GM18502 (cell line): ENCODE measurements at regions not wholly inside any gene's neighbourhood (a gene's known extent, or its start where the extent isn't known, plus 50 kb on each side); places are given as distances from the start of the nearest gene placed in this dataset.
"Not testable (repeated sequence)": the region's sequence is repeated elsewhere in the genome, so short reads cannot be mapped to it uniquely, and the experiment has no call there.

Source experiments
- ATAC-seq: cut with Tn5 transposase; IDR thresholded peaks from one replicate; pipeline ENCODE4 v1.9.1; 2021; ENCODE audit warnings: mild to moderate bottlenecking; ENCODE audit not compliant: unreplicated experiment, poor library complexity

DNA sequence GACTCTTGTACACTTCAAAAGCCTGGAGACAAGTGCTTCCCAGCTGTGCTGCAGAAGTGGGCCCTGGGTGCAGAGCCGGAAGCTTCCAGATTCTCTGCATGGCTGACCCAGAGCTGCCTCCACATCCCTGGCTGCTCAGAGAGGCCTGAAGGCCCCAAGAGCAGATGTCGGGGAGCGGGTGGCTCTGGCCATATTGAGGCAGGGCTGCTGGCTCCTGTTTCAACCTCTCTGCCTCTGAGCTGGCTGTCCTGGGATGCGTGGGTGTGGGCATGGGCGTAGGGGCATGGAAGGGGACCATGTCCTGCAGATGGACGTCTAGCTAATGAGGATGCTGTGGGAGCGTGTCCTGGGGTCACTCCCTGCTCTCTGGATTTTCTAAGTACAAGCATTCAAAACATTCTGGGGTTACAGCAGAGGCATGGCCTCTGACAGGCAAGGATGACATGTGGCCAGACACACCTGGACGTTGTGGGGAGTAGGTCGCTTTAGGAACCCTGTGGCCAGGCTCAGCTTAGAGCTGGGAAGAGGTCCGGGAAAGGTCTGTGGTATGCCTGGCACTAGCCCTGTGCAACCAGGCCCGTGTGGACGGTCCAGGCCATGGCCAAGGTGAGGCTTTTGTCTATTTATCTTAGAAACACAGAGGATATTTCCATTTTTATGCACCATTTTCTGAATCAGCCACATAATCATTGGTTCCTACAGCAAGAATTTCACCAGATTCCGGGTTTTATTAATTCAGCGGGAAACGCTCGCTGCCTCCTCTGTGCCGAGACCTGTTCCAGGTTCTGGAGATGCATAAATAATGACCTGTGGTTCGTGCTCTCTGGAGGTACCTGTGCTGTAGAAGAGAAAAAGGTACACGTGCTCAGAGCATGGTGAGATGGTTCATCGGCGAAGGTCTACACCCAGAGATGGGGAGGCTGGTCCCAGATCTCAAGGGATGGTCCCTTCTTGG, 361.1 kb downstream of the GLRX3 start:
- no peak for ATAC-seq

DNA sequence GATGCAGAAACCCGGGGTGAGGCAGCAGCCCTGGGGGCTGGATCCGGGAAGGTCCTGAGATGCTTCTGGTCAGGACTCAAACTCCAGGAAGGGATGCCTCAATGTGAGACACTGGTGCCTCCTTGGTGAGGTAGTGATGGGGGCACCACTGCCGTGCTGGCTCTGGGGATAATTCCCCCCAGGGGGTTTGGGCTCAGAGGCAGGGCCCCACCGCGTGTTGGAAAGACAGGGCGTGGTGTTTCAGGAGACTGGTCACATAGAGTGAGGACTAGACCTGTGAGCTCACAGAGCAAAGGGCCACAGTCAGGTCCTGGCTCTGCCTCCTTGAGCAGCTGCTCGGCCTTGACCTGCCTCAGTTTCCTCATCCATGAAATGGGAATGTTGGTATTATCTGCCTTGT, 361.9 kb downstream of the GLRX3 start:
- no peak for ATAC-seq

DNA sequence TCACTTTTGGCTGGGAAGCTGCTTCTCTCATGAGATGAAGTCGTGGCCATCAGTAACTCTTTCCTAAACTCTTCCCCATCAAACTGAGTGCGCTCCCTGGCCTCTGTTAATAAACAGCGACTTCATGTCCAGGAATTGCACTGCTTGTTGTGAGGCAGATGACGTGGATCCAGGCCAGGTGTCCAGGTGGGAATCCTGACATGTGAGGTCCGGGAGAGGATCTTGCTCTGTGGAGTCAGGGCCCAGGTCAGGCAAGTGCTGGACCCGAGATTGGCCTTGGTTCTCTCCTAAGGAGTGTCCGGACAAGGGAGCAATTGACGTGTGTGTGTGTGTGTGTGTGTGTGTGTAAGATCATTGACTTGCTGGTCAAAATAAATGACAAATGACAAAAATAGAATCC, 362.7 kb downstream of the GLRX3 start:
- no peak for ATAC-seq

DNA sequence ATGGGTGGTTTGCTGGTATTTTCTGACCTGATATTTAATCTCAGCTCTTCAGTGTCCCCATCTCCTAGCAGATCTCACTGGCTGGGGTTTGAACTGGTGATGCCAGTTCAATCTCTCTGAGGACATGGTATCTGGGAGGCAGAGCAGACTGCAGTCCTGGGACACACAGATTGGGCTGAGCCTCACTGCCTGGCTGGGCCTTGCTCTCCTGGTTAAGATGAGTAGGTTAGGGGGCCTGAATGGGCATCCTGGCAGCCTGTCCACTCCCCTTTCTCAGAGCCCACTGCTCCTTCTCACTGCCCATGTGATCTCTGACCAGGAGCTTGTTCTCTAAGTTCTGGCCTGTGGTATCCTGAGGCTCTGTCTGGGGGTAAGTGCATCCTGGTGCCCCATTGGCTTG, 363.4 kb downstream of the GLRX3 start:
- no peak for ATAC-seq

DNA sequence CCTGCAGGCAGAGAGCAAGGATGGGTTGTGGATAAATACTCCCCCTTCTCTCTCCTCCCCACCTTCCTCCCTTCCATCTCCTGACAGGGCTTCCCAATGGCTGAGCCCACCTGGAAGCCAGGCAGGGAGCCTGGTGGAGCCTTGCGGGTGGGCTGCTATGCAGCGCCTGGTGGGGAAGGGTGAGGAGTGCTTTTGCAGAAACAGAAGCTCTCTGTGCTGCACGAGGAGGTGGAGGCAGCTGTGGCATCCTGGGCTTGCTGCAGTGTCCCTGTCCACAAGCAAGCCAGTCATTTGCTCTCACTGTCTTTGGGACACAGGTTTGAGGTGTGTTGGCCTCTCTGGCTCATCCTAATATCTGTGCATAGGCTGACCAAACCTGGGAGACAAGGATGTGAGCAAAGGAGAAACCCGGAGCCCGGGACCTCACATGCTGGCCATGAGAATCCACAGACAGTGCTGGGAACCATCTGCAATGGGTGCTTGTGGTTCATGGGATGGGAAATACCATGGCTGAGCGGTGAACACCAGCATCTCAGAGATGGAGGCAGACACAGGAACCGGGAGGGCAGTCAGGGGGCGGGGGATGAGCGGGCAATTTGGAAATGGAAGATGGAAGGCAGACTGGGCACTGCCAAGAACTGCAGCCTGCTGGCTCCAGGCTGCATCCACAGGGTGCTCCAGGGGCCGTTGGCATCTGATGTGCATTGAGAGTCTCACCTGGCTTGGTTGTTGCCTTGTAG, 364.2 kb downstream of the GLRX3 start:
- no peak for ATAC-seq

DNA sequence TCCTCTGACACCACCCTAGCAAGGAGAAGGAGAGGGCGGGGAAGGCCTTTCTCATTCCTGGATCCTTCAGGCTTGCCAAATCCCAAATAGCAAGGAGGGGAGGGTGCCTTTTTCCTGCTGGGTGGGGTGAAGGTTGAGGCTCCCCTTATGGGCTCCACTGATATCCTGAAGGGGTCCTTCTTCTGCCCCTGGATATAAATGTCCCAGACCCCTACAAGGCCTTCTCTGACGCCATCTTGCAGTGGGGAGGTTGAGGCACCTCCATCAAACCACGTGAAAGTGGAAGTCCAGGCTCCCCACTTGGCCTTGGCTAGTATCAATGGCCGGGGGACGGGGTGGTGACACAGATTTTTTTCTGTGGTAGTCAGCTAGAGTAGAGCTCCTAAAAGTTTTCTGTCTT, 371.3 kb downstream of the GLRX3 start:
- ATAC-seq, result no peak

DNA sequence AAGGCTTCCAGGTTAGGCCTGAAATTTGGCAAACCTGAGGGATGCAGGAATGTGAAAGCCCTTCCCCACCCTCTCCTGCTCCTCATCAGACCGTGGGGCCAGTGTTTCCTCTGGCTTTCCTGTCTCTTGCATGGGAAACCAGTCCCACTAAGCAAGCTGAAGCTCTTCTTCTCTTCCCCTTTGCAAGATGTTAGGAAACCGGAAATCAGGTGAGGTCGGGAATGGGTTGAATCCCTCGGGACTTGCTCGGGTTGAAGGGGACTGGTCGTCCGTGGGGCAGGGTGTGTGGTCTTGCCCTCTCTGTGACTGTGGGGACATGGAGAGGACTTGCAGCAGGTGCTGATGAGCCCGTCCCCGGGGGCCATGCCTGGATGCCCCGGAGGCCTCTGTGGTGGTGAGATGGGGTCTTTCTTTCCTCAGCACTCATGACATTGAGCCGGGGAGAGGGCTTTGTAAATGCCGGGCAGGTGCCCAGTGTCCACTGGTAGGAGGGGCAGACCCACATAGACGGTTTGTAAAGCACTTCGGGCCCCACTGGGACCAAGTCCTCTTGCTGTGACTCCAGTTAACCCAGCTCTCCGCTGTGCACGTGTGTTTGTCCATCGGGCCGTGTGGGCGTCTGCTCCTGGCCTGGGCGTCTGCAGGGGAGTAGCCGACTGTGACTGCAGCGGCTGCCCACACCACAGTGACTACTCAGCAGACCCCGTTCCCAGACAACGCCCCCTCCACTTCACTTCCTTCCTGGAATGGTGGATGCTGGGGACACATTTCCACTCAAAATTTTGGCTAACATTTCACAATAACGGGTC, 373.9 kb downstream of the GLRX3 start:
- no peak for ATAC-seq

DNA sequence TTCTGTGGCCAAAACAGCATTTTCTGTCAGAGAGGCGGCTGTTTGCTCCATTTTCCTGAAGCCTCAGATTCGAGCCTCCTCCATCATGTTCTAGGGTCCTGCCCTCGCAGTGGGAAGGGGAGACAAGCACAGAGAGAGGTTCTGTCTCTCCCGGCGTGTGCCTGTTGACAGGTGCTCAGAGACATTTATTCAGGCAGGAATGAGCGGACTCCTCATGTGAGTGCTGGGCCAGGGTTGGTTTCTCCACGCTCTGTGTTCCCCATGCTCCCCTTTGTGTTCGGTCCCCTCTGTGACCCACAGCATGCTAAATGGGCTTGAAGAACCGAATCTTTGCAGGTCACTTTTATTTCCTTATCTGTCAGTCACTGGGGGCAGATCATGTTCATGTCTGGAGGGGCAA, 374.6 kb downstream of the GLRX3 start:
- ATAC-seq, result no peak

DNA sequence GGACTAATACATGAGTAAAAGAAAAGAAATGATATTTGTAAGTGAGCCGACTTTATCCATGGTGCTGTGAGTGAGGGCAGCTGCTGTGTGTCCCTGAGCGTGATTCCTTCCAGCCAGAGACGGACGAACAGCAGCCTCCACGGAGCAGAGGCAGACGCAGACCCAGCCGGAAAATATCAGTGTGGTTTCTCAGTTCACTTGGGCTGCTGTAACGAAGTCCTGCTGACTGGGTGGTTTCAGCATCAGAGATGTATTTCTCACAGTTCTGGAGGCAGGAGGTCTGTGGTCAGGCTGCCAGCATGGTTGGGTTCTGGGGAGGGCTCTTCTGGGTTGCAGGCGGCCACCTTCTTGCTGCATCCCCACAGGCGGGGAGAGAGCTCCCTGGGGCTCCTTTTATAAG, 375.6 kb downstream of the GLRX3 start:
- ATAC-seq, result no peak

DNA sequence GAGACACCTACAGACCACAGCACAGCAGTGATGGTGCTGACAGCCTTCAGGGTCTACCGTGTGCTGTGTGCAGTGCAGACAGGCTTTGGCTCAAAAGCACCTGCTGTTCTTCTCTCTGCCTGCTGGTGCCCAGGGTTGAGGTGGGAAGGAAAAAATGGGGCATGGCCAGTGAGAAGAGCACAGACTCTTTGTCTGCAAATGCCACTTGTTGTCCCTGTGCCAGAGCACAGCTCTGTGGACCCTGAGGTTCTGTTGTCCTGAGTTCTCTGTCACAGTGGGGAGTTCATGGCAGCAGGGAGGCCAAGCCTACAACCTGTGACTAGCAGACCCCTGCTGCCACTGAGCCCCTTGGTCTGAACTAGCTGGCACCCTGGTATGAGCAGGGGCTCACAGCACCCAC, 376.7 kb downstream of the GLRX3 start:
- no peak for ATAC-seq

DNA sequence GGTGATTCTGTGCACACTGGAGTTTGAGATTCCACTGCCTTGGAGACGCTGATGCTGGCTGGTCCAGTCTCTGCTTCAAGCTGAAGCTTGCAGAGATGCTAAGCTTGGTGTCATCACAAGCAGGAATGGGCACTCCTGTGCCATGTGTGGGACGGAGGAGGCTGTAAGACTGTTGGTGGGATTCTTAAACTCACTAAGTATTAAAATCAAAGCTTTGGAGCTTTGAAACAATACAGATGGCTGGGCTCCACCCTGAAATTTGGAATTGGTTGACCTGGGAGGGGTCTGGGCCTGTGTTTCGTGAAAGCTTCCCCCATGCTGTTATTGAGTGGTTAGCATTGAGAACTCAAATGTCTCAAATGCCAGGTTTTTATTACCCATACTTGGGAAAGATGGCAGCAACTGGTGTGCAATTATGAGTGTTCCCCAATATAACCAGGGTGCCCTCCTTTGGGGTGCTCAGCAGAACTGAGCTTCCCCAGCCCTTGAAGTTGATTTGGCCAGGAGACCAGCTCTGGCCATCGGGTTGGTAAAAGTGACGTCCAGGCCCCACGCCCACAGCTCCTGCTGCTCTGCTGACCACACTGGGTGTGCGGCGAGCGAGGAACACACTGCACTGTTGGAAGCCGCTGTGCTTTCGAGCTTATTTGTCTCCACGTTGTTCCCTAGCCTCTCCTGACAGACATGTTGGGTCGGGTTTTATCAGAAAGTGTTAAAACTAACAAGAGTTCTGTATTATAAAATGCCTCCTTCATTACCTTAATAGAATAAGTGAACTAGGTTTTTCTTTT, 377.7 kb downstream of the GLRX3 start:
- no peak for ATAC-seq

DNA sequence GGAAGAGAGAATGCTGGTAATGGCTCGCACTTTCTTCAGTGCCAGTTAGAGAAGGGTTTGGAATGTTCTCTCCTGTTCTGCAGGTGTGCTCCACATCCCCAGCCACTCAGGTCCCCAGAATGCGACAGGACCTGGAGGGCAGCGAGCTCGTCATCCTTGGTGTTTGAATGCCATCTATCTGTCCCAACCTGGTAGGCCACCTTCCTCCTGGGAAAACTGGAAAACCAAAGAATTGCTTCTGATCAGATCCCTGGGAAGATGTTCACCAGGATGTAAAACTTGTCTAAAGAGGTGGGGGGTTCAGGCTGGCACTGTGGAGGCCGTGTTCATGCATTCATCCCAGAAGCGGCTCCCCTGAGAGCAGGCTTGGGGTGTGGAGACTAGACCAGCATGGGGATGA, 379.5 kb downstream of the GLRX3 start:
- ATAC-seq, result no peak

DNA sequence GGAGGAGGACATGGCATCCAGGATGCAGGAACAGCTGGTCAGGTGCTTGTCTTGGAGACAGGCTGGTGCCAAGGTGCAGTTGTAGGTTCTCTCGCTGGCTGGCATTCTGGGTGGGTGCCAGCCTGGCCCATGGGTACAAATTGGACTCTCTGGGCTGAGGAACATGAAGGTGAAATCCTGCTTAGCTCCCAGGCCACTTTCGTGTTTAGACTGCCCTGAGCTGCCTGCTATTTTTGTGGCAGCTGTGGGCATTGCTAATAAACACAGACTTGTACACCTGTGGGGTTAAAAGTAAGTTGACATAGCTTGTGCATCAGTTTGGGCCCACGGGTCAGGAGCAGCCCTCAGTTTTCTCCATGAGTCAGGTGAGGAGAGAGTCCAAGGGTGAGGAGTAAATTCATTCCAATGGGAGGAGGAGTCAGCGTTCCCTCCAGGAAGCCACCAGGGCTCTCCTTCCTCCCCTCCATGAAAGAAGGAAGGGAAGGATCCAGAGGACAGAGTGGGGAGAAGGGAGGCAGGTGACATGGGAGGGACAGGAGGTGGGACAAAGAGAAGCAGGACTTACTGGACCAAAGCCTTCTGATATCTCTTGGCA, 380.0 kb downstream of the GLRX3 start:
- no peak for ATAC-seq

DNA sequence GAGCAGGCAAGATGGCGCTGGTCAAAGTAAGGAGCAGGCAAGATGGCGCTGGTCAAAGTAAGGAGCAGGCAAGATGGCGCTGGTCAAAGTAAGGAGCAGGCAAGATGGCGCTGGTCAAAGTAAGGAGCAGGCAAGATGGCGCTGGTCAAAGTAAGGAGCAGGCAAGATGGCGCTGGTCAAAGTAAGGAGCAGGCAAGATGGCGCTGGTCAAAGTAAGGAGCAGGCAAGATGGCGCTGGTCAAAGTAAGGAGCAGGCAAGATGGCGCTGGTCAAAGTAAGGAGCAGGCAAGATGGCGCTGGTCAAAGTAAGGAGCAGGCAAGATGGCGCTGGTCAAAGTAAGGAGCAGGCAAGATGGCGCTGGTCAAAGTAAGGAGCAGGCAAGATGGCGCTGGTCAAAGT, 382.7 kb downstream of the GLRX3 start:
- not testable (repeated sequence) for ATAC-seq

DNA sequence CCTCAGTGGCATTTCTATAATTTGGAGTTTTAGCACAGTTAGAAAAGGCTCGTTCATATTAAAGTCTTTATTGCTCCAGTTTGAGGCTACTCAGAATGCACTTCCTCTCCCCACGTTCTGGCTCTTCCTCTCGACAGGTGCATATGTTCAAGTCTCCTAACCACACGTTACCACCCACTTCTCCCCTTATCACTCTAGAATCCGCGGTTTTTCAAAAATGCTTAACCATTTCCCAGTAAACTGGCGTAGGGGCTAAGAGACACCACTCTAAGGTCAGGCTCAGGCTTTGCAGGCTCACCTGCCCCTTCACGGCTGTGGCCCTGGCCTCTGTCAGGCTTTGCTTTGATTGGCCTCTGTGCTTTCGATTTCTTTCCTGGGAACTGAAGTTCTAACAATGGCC, 383.6 kb downstream of the GLRX3 start:
- ATAC-seq, result no peak

DNA sequence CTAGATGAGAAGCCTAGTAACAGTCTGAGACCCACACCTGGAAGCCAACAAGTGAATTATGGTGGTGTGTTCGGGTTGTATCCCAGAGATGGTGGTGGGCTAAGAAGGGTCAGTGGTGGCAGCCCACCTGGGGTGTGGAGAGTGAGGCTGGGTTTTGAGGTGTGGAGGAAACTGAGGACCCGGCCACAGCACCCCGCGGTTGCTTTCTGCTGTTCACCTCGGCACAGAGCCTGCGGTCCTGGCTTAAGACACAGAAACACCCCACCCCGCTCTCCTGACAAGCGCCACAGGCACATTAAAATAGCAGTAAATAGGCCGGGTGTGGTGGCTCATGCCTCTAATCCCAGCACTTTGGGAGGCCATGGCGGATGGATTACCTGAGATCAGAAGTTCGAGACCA, 395.1 kb downstream of the GLRX3 start:
- ATAC-seq, result no peak

DNA sequence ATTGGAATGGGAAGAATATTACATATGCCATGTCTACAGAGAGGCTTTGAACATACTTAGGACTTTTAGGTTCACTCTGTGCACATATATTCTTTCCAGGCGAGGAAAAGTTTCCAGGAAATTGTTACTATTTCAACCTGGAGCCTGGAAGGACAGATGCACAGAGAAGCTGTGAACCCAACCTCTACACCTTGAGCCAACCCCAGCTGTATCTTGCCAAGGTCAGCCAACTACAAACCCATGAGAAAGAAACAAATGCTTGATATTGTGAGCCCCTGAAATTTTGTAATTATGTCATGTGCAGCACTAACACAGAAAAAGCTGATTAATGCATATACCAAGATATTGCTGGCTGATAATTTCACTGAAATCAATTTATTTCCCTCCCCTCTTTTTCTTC, 404.9 kb downstream of the GLRX3 start:
- no peak for ATAC-seq

DNA sequence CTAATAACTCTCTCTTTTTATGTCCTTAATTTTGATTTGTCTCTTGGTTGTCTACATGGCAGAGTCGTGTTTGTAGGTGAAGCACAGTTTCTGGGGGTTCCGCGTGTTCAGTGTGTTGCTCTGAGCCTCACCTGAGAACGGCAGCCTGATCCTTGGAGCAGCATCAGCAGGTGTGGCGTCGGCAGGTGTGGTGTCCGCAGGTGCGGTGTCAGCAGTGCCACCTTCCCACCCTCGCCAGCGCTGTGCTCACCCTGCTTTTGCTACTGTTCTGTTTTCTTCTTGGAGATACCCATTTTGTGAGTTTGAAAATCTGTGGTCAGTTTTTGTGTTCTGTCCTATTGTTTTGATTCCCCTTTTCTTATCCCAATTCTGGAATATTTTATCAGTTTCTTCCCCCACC, 406.6 kb downstream of the GLRX3 start:
- ATAC-seq, result no peak

DNA sequence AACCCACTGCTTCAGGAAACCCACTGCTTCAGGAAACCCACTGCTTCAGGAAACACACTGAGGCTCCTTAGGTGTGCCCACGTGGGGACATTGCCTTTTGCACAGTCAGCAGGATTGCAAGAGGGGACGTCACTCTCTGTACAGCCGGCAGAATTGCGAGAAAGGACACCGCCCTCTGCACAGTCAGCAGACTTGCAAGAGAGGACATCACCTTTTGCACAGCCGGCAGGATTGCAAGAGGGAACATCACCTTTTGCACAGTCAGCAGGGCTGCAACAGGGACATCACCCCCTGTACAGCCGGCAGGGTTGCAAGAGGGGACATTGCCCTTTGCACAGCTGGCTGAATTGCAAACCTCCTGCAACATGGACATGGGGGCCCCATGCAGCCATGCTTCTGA, 407.6 kb downstream of the GLRX3 start:
- ATAC-seq, result no peak

DNA sequence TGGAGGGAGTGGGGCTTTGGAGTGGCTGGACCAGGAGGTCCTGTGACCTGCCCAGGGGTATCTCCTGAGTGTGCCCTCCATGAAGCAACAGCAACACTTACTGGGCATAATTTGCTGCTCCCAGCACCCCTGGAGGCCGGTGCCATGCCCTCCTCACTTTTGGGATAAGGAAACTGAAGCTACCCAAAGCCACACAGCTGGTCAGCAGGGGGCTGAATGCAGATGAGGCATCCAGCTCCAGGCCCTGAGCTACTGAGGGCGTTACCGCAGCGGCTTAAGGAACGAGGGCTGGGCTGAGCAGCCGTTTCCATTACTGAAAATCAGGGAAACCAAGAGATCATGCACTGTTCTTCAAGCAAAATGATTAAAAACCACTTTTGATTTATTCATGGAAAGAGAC, 408.9 kb downstream of the GLRX3 start:
- ATAC-seq, result no peak
